Lower lobe of right lung (tissue), 2 donors: ENCODE measurements at regions not wholly inside any gene's neighbourhood (a gene's known extent, or its start where the extent isn't known, plus 50 kb on each side); places are given as distances from the start of the nearest gene placed in this dataset.

Experiments used
- ATAC-seq, 2 donors: fragments of 200-7000 bp; cut with Tn5 transposase; one replicate each; pipeline ENCODE4 v1.9.1; 2020 to 2022; ENCODE audit warnings: mild to moderate bottlenecking in 2 of 2, moderate library complexity in 2 of 2
- DNase-seq: peaks from one replicate; pipeline ENCODE4 v3.0.0-alpha.2; 2020
- H3K27ac ChIP-seq: fragments of 200-600 bp; one replicate; pipeline ENCODE4 v1.8.0; 2022
- H3K27me3 ChIP-seq: fragments of 200-600 bp; one replicate; pipeline ENCODE4 v1.8.0; 2022; ENCODE audit warnings: low read depth
- H3K36me3 ChIP-seq: fragments of 200-600 bp; one replicate; pipeline ENCODE4 v1.8.0; 2022; ENCODE audit warnings: mild to moderate bottlenecking
- H3K4me1 ChIP-seq: fragments of 200-600 bp; one replicate; pipeline ENCODE4 v1.8.0; 2022
- H3K4me3 ChIP-seq: fragments of 200-600 bp; one replicate; pipeline ENCODE4 v1.8.0; 2022; ENCODE audit warnings: mild to moderate bottlenecking
- H3K9me3 ChIP-seq: fragments of 200-600 bp; one replicate; pipeline ENCODE4 v1.8.0; 2022
- CTCF ChIP-seq: fragments of 200-600 bp; IDR thresholded peaks from one replicate; pipeline ENCODE4 v1.8.0; 2022; ENCODE audit warnings: antibody characterized with exemption, mild to moderate bottlenecking
- intact Hi-C: fragments of 100-400 bp; cut with DNase I; formaldehyde crosslinking; loops from one replicate; pipeline ENCODE4 v1.11.0; 2022
- donor health status: DM: no; HTN: yes; CAD: no; lungs with severe emphysema.

- H3K4me1 ChIP-seq, result no peaks in the 10 kb centered on the region
- H3K36me3 ChIP-seq, result no peaks in the 10 kb centered on the region
- H3K27me3 ChIP-seq, result no peaks in the 10 kb centered on the region
- intact Hi-C loops, result no loop called here
- TF ChIP-seq CTCF, result no peak
- H3K9me3 ChIP-seq, result no peaks in the 10 kb centered on the region
- ATAC-seq (no peak), DNase-seq (no peak)
- no peak overlapping the region for H3K4me3 ChIP-seq
- H3K27ac ChIP-seq, result no peak overlapping the region
These were observed 62.0 kb downstream of the GLI2 start for GRCh38 chr2:120797421-120798221.

- no peak for TF ChIP-seq CTCF
- Histone ChIP-seq H3K36me3 (no peaks in the 10 kb centered on the region), H3K4me1 (no peaks in the 10 kb centered on the region), H3K27me3 (no peaks in the 10 kb centered on the region), H3K27ac (no peak overlapping the region), H3K4me3 (no peak overlapping the region), H3K9me3 (no peaks in the 10 kb centered on the region)
- peak in 1 of 2 donors; percentile 18 for ATAC-seq
- no peak for DNase-seq
- intact Hi-C loops, result no loop called here
These were observed 63.0 kb downstream of the GLI2 start for GRCh38 chr2:120798567-120799247.

- DNase-seq (no peak), ATAC-seq (no peak)
- TF ChIP-seq CTCF, result no peak
- H3K27ac ChIP-seq, result no peak overlapping the region
- no peaks in the 10 kb centered on the region for H3K4me1 ChIP-seq
- intact Hi-C loops, result no loop called here
- H3K4me3 ChIP-seq, result no peak overlapping the region
- no peaks in the 10 kb centered on the region for H3K9me3 ChIP-seq
- H3K36me3 ChIP-seq, result no peaks in the 10 kb centered on the region
- H3K27me3 ChIP-seq, result no peaks in the 10 kb centered on the region
These were observed 66.5 kb downstream of the GLI2 start for GRCh38 chr2:120802158-120802557.

- Histone ChIP-seq H3K36me3 (no peaks in the 10 kb centered on the region), H3K4me1 (no peaks in the 10 kb centered on the region), H3K4me3 (no peak overlapping the region), H3K27me3 (no peaks in the 10 kb centered on the region), H3K27ac (no peak overlapping the region), H3K9me3 (no peaks in the 10 kb centered on the region)
- DNase-seq, result no peak
- TF ChIP-seq CTCF, result no peak
- ATAC-seq, result no peak
- intact Hi-C loops, result no loop called here
These were observed 67.3 kb downstream of the GLI2 start for GRCh38 chr2:120802867-120803484.

- ATAC-seq, result no peak
- intact Hi-C loops, result no loop called here
- H3K4me1 ChIP-seq, result no peaks in the 10 kb centered on the region
- no peak overlapping the region for H3K27ac ChIP-seq
- DNase-seq, result no peak
- no peak for TF ChIP-seq CTCF
- H3K36me3 ChIP-seq, result no peaks in the 10 kb centered on the region
- no peak overlapping the region for H3K4me3 ChIP-seq
- no peaks in the 10 kb centered on the region for H3K9me3 ChIP-seq
- H3K27me3 ChIP-seq, result no peaks in the 10 kb centered on the region
These were observed 68.2 kb downstream of the GLI2 start for GRCh38 chr2:120803764-120804335.
